IPS-18c (cell line): ENCODE measurements at regions not wholly inside any gene's neighbourhood (a gene's known extent, or its start where the extent isn't known, plus 50 kb on each side); places are given as distances from the start of the nearest gene placed in this dataset.

ENCODE experiments used
- H3K4me3 ChIP-seq: 2 replicates; pipeline ENCODE4 v1.7.0; 2013; ENCODE audit warnings: low read depth, mild to moderate bottlenecking, low read length, moderate library complexity; ENCODE audit not compliant: insufficient read depth
- H3K9me3 ChIP-seq: one replicate; pipeline ENCODE4 v1.6.1; 2013; ENCODE audit warnings: mild to moderate bottlenecking, low read length, moderate library complexity; ENCODE audit not compliant: control insufficient read depth, insufficient read depth

GRCh38 chr2:186281726-186282125 lies 204.3 kb upstream of the ZC3H15 start:
- no peaks in the 10 kb centered on the region for H3K9me3 ChIP-seq

GRCh38 chr2:186294248-186294888 lies 191.7 kb upstream of the ZC3H15 start:
- H3K9me3 ChIP-seq: no peaks in the 10 kb centered on the region

More at GRCh38 chr2:186281726-186282125, 204.3 kb upstream of the ZC3H15 start:
- H3K4me3 ChIP-seq: no peak overlapping the region

GRCh38 chr2:186299610-186300009 lies 186.4 kb upstream of the ZC3H15 start:
- Histone ChIP-seq H3K4me3 (no peak overlapping the region), H3K9me3 (no peaks in the 10 kb centered on the region)

More at GRCh38 chr2:186294248-186294888, 191.7 kb upstream of the ZC3H15 start:
- no peak overlapping the region for H3K4me3 ChIP-seq

- H3K4me3 ChIP-seq: no peak overlapping the region
- H3K9me3 ChIP-seq: no peaks in the 10 kb centered on the region
Observed at GRCh38 chr2:186302263-186302662, 183.8 kb upstream of the ZC3H15 start.

- Histone ChIP-seq H3K9me3 (no peaks in the 10 kb centered on the region), H3K4me3 (no peak overlapping the region)
Observed at GRCh38 chr2:186303091-186303490, 183.0 kb upstream of the ZC3H15 start.

GRCh38 chr2:186304064-186304463 lies 182.0 kb upstream of the ZC3H15 start:
- Histone ChIP-seq H3K4me3 (no peak overlapping the region), H3K9me3 (no peaks in the 10 kb centered on the region)

GRCh38 chr2:186306754-186307153 lies 179.3 kb upstream of the ZC3H15 start:
- Histone ChIP-seq H3K9me3 (no peaks in the 10 kb centered on the region), H3K4me3 (no peak overlapping the region)

- Histone ChIP-seq H3K9me3 (no peaks in the 10 kb centered on the region), H3K4me3 (no peak overlapping the region)
Observed at GRCh38 chr2:186307871-186308270, 178.2 kb upstream of the ZC3H15 start.

GRCh38 chr2:186308347-186308746 lies 177.7 kb upstream of the ZC3H15 start:
- H3K4me3 ChIP-seq: no peak overlapping the region
- no peaks in the 10 kb centered on the region for H3K9me3 ChIP-seq

GRCh38 chr2:186309901-186310300 lies 176.2 kb upstream of the ZC3H15 start:
- Histone ChIP-seq H3K4me3 (no peak overlapping the region), H3K9me3 (no peaks in the 10 kb centered on the region)

- Histone ChIP-seq H3K4me3 (no peak overlapping the region), H3K9me3 (no peaks in the 10 kb centered on the region)
Observed at GRCh38 chr2:186319105-186319504, 167.0 kb upstream of the ZC3H15 start.

GRCh38 chr2:186325827-186326535 lies 160.1 kb upstream of the ZC3H15 start:
- Histone ChIP-seq H3K4me3 (no peak overlapping the region), H3K9me3 (no peaks in the 10 kb centered on the region)

- no peak overlapping the region for H3K4me3 ChIP-seq
- no peaks in the 10 kb centered on the region for H3K9me3 ChIP-seq
Observed at GRCh38 chr2:186327251-186327868, 158.7 kb upstream of the ZC3H15 start.

- no peaks in the 10 kb centered on the region for H3K9me3 ChIP-seq
- H3K4me3 ChIP-seq: no peak overlapping the region
Observed at GRCh38 chr2:186328838-186329237, 157.2 kb upstream of the ZC3H15 start.

GRCh38 chr2:186330050-186330449 lies 156.0 kb upstream of the ZC3H15 start:
- no peak overlapping the region for H3K4me3 ChIP-seq
- no peaks in the 10 kb centered on the region for H3K9me3 ChIP-seq

GRCh38 chr2:186339716-186340115 lies 146.3 kb upstream of the ZC3H15 start:
- no peaks in the 10 kb centered on the region for H3K9me3 ChIP-seq

GRCh38 chr2:186342029-186342428 lies 144.0 kb upstream of the ZC3H15 start:
- no peaks in the 10 kb centered on the region for H3K9me3 ChIP-seq
- no peak overlapping the region for H3K4me3 ChIP-seq

More at GRCh38 chr2:186339716-186340115, 146.3 kb upstream of the ZC3H15 start:
- H3K4me3 ChIP-seq: no peak overlapping the region

- no peaks in the 10 kb centered on the region for H3K9me3 ChIP-seq
- H3K4me3 ChIP-seq: no peak overlapping the region
Observed at GRCh38 chr2:186345745-186346144, 140.3 kb upstream of the ZC3H15 start.
